Right renal cortex interstitium (tissue), 3 donors: ENCODE measurements at regions not wholly inside any gene's neighbourhood (a gene's known extent, or its start where the extent isn't known, plus 50 kb on each side); places are given as distances from the start of the nearest gene placed in this dataset.

Experiments
- DNase-seq, 3 donors: peaks; one replicate each; pipeline ENCODE4 v3.0.0-alpha.2; 2013; ENCODE audit warnings: low read depth in 3 of 3, low spot score in 2 of 3

DNA sequence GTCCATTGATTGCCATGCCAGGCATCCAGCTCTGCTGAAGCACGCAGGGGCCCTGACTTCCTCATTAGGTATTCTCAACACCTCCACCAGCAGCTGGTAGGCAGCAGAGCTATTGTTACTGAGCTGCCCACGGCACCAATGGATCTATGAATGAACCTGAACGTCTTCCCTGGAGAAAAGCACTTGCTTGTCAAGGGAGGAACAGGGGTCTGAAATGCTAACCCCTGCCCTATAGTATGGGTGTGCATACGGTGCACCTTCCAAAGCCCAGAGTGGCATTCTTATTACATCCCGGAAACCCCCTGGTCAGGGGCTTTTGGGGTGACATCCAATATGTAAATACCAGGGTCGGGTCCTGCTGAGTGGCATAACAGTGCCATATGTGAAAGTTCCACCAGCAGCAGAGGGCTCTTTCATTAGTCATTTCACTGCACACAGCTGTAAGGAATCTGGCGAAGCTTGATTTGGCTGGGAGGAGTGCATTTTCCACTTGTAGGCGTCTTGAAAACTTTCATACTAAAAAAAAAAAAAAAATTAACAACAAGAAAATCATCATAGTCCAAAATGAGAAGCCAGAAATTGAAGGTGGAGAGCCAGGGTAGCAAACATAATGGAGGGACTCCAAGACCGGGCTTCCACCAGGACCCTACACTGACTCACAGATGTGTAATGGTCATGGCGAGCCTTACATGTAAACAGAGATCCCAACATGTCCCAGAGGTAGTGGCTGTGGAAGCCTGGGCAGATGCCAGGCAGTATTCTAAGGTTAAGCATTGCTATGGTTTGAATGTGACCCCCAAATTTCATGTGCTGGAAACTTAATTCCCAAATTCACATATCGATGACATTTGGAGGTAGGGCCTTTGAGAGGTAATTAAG, 58.8 kb upstream of the PRDX6 start:
- DNase-seq: no peak

DNA sequence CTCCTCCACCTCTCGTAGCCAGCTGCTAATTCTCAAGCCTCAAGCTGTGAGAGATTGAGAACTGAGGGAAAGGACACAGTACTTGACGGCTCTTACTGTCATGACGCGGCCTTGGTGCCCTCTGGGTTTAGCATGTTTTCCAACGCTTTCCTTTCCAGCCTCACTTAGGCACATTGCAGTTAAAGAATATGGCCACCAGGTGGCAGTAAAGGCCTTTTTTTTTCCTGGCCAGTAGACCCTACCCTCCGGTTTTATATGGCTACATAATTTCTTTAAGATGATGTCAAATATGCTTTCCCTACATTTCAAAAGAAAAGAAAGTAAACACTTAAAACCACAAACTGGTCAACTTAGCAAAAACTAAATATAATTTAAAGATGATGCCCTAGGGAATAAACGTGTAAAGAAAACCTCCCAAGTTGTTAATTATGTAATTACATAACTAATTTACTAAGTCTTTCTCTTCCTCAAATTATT, 56.8 kb upstream of the PRDX6 start:
- DNase-seq: peak; percentile 66 to 76 (median 74)

DNA sequence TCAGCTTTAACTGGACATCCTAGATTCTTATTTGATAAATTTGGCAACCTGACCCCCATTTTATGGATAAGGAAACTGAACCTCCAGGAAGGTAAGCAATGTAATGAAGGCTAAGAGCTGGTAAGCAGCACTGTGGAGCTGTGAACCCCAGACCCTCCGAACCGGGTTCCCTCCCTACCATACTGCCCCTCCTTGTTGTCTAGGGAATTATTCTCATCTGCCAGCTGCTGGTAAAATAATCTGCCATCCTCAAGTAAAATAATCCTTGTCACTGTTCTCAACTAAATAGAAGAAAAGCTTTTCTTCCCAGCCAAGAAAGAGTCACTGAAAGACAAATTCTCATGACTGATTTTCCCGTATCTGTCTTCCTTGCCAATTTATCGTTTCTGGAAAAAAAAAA, 55.8 kb upstream of the PRDX6 start:
- DNase-seq: no peak

DNA sequence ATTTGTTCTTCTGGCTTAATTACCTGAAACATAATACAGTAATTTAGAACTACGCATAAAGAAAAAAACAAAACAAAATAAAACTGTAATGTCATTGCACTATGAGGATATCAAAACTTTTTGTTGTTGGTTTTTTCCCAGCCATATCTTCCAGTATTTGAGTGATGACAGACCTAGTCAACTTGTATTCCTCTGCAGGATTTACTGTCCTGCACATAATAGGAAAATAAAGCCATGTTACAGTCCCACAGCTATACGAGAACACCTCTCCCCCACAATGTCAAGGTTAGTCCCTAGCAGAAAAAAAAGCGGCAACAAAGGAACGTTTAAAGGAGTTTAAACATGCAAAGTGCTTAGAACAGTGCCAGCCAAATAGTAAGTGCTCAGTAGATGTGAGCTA, 55.3 kb upstream of the PRDX6 start:
- DNase-seq: no peak

DNA sequence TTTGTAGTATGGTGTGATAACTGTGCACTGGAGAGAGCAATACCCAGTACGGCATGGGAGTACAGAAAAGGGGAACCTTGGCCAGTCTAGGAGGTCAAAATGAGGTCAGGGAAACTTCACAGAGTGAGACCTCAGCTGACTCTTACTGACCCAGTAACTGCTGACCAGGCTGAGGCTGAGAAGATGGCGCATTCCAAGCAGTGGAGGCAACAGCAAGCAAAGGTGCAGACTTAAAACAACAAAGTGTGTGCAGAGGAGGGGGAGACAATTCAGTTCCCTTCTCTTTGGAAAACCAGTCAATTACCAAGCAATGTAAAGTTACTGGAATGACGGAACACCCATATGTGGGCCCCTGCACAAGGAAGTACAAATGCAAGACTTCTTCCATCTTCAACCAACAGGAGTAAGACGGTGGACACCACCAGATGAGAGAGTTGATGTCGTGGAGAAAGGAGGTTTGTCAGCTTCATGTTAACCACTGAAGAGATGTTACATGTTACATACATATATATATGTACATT, 54.6 kb upstream of the PRDX6 start:
- DNase-seq: no peak

DNA sequence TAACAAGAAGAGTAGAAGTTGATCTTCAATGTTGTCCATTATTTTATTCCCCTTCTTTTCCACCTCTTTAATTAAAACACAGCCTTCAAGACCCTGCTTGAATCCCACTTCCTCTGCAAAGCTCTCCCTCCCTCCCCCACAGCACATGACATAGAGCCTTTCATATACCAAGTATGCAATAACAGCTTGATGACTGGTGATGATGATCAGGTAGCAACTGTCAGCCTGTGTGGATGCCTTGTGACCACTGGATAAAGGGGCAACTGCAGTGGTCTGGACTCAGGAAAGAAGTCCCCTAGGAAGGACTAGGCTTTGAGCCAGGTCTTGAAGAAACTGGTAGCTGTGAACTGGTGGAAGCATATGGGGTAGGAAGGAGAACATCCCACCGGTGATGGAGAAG, 53.8 kb upstream of the PRDX6 start:
- DNase-seq: no peak

DNA sequence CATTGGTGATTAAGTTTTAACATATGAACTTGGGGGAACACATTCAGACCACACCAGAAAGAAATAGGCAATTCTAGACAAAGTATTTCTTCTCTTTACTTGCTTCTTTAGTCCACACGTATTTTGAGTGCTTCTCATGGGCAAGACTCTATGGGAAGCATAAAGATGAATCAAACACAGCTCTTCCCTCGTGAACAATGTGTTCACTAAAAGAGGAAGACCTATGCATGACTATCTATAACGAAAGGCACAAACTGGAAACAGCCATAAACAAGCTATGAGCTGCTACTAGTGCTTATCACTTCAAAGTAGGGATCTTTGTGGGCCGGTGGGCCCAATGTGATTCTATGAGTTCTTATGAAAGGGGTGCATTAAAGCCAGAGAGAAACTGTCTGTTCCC, 53.0 kb upstream of the PRDX6 start:
- no peak for DNase-seq

DNA sequence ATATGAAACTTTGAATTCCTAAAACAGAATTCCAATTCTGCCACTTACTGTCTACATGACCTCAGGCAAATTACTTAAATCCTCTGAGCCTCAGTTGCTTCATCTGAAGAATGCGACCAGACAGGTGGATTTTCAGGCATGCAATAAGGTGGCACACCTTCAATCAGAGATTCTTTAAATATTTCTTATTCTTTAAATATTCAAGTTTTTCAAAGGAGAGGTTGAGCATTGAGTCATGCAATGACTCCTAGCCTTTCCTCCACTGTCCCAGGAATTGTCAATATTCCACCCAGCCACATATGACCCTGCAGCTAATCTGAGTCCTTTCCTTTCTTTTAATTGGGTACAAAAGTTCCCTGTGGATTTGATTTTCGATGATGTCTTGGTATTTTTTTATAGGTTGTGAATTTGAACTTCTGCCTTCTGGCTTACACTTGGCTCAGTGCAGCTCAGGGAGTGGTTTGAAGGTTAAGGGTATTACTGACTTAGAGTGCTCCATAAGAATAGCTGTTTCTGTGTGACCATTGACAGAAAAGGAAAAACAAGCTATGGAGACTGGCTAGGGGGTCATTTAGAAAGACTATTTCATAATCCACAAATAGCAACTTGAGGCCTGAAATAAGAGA, 52.2 kb upstream of the PRDX6 start:
- DNase-seq: no peak

DNA sequence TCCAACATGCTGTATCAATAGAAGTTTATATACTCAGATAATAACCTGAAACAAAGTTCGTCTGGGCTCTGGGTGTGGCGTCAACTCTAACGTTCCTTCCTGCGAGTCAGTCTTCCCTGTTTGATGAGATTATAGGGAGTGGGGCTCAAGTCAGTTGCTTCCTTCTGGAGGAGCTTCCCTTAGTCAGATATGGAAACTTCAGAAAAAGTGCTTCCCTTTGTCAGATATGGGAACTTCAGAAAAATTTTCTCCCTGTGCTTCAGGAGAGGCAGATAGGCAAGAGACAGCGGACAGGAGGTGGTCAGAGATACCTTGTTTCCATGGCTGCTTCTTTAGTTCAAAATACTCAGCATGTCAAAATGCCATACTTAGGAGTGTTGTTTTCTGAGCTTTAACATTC, 51.1 kb upstream of the PRDX6 start:
- no peak for DNase-seq

DNA sequence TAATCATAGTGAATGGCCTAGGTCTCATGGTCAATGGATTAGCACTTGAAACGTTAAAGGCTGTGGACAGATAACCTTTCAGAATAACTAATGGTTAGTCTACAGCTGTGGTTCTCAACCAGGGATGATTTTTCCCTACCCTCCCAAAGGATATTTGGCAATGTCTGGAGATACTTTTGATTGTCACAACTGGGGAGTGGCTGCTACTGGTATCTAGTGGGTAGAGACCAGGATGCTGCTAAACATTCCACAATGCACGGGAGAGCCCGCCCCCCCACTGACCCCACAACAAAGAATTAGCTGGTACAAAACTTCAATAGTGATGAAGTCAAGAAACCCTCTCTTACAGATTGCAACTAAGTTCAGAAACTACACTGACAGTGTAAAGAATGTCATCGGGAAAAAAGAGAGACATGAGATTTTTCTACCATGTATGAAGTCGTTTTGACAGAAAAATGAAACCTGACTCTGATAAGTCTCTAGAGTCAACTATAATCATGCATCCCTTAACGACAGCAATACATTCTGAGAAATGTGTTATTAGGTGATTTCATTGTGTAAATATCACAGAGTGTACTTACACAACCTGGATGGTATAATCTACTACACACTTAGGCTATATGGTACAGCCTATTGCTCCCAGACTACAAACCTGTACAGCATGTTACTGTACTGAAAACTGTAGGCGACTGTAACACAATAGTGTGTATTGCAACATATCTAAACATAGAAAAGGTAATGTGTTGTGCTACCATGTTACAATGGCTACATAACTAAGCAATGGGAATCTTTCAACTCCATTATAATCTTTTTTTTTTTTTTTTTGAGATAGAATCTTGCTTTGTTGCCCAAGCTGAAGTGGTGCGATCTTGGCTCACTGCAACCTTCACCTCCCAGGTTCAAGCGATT, 49.7 kb upstream of the PRDX6 start:
- no peak for DNase-seq
